ENCODE measurements at regions not wholly inside any gene's neighbourhood (a gene's known extent, or its start where the extent isn't known, plus 50 kb on each side); places are given as distances from the start of the nearest gene placed in this dataset.

- peaks cover 0 to 7% of the 10 kb centered on the region in 2 donors for H3K4me1 ChIP-seq
- peak overlapping the region in 1 of 2 donors; percentile 22 for H3K27ac ChIP-seq
- H3K36me3 ChIP-seq: no peaks in the 10 kb centered on the region
- H3K4me3 ChIP-seq: no peak overlapping the region
- intact Hi-C loops (cut with DNase I; ENCODE audit: low total_unique reads): no loop called here
- H3K9me3 ChIP-seq: no peaks in the 10 kb centered on the region
- no peak for TF ChIP-seq POLR2A (IDR thresholded peaks at IDR 0.05)
- TF ChIP-seq, protein P1, sequence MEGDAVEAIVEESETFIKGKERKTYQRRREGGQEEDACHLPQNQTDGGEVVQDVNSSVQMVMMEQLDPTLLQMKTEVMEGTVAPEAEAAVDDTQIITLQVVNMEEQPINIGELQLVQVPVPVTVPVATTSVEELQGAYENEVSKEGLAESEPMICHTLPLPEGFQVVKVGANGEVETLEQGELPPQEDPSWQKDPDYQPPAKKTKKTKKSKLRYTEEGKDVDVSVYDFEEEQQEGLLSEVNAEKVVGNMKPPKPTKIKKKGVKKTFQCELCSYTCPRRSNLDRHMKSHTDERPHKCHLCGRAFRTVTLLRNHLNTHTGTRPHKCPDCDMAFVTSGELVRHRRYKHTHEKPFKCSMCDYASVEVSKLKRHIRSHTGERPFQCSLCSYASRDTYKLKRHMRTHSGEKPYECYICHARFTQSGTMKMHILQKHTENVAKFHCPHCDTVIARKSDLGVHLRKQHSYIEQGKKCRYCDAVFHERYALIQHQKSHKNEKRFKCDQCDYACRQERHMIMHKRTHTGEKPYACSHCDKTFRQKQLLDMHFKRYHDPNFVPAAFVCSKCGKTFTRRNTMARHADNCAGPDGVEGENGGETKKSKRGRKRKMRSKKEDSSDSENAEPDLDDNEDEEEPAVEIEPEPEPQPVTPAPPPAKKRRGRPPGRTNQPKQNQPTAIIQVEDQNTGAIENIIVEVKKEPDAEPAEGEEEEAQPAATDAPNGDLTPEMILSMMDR (IDR thresholded peaks at IDR 0.05): no peak
- DNase-seq: no peak
- H3K27me3 ChIP-seq: no peaks in the 10 kb centered on the region
These were observed 54.2 kb upstream of the ADGRF1 start for GRCh38 chr6:47096211-47096895.

- Histone ChIP-seq H3K4me3 (no peak overlapping the region), H3K27me3 (no peaks in the 10 kb centered on the region), H3K9me3 (no peaks in the 10 kb centered on the region), H3K27ac (no peak overlapping the region), H3K36me3 (no peaks in the 10 kb centered on the region), H3K4me1 (peaks cover 0 to 7% of the 10 kb centered on the region in 2 donors)
- TF ChIP-seq, protein P1 (IDR thresholded peaks at IDR 0.05): no peak
- no peak for TF ChIP-seq POLR2A (IDR thresholded peaks at IDR 0.05)
- DNase-seq: no peak
- intact Hi-C loops (cut with DNase I; ENCODE audit: low total_unique reads): no loop called here
These were observed 52.3 kb upstream of the ADGRF1 start for GRCh38 chr6:47094241-47094925.

DNA sequence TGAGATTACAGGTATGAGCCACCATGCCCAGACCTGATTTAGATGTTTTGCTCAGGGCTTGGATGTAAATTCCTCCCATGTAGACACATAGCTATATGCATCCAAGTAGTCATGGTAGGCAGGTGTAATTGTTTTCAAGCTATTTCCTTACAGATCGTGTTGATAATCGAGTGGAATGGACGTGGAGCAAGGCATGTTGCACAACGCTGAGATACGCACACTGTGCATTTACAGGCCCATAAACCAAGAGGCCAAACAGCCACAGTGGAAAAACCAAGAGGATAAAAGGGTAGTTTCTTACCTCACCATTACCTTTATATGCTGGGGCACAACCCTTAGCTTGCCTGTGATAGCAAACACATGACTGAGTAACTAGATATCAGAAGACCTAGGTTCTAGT, 51.0 kb upstream of the ADGRF1 start:
- no peak for DNase-seq
- Histone ChIP-seq H3K9me3 (no peaks in the 10 kb centered on the region), H3K36me3 (no peaks in the 10 kb centered on the region), H3K4me3 (no peak overlapping the region), H3K27me3 (no peaks in the 10 kb centered on the region), H3K4me1 (peaks cover 0 to 7% of the 10 kb centered on the region in 2 donors), H3K27ac (peak overlapping the region in 1 of 2 donors; percentile 48)
- intact Hi-C loops (cut with DNase I; ENCODE audit: low total_unique reads): no loop called here
- TF ChIP-seq, protein P1 (IDR thresholded peaks at IDR 0.05): no peak

GRCh38 chr6:47091886-47092668, 49.9 kb upstream of the ADGRF1 start:
- no peaks in the 10 kb centered on the region for H3K4me1 ChIP-seq
- no peaks in the 10 kb centered on the region for H3K9me3 ChIP-seq
- intact Hi-C loops (cut with DNase I; ENCODE audit: low total_unique reads): no loop called here
- peak overlapping the region in 1 of 2 donors; percentile 48 for H3K27ac ChIP-seq
- no peak for DNase-seq
- no peaks in the 10 kb centered on the region for H3K36me3 ChIP-seq
- TF ChIP-seq POLR2A (IDR thresholded peaks at IDR 0.05): no peak
- H3K27me3 ChIP-seq: no peaks in the 10 kb centered on the region
- H3K4me3 ChIP-seq: no peak overlapping the region
